Lower leg skin (tissue), 4 donors: ENCODE measurements at regions not wholly inside any gene's neighbourhood (a gene's known extent, or its start where the extent isn't known, plus 50 kb on each side); places are given as distances from the start of the nearest gene placed in this dataset.

Experiments used
- DNase-seq, 2 donors: peaks; one replicate each; pipeline ENCODE4 v3.0.0-alpha.2; 2019; ENCODE audit warnings: low spot score in 2 of 2
- H3K4me3 ChIP-seq: fragments of 200-600 bp; sonication (generic); 2 replicates; pipeline ENCODE4 v1.5.1; 2017; ENCODE audit warnings: mild to moderate bottlenecking, low read depth; ENCODE audit not compliant: poor library complexity, severe bottlenecking
- POLR2A ChIP-seq, 2 donors: fragments of 450-650 bp; IDR thresholded peaks; one replicate each; pipeline ENCODE4 v1.6.1; 2016 to 2017; ENCODE audit warnings: antibody characterized with exemption in 2 of 2, mild to moderate bottlenecking in 1 of 2, moderate library complexity in 1 of 2
- WGBS, 2 donors: methylation state at CpG; one replicate each; pipeline ENCODE4 v1.1.5; 2018; 5-methylcytosine and 5-hydroxymethylcytosine counted together
- intact Hi-C: fragments of 100-400 bp; cut with DNase I; formaldehyde crosslinking; loops from one replicate; pipeline ENCODE4 v1.15.0; 2023; ENCODE audit warnings: low total_unique reads
- TF ChIP-seq, protein P1 (sequence below), 3 donors: fragments of 450-650 bp; IDR thresholded peaks; one replicate each; pipeline ENCODE4 v1.5.1; 2016; ENCODE audit warnings: antibody characterized with exemption in 3 of 3, mild to moderate bottlenecking in 3 of 3, moderate library complexity in 2 of 3

DNA sequence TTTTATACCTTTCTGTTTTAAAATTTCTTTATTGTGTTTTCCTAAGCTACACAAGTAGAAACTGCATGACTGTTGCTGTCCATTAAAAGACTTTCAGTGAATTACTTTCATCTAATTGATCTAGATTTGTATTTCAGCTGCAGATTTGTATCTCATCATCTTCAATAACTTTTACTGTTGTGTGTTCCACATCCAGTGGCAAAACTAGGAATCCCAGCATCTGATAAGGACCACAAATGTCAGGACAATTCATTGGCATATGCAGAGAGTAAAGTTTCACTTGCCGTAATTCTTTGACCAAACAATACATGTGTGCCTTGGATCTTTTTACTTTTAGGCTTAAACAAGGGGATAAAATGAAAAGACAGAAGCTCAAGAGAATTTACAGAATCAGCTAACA, 112.6 kb downstream of the FBXO8 start:
- no peak for TF ChIP-seq POLR2A (IDR thresholded peaks at IDR 0.05)
- TF ChIP-seq, protein P1, sequence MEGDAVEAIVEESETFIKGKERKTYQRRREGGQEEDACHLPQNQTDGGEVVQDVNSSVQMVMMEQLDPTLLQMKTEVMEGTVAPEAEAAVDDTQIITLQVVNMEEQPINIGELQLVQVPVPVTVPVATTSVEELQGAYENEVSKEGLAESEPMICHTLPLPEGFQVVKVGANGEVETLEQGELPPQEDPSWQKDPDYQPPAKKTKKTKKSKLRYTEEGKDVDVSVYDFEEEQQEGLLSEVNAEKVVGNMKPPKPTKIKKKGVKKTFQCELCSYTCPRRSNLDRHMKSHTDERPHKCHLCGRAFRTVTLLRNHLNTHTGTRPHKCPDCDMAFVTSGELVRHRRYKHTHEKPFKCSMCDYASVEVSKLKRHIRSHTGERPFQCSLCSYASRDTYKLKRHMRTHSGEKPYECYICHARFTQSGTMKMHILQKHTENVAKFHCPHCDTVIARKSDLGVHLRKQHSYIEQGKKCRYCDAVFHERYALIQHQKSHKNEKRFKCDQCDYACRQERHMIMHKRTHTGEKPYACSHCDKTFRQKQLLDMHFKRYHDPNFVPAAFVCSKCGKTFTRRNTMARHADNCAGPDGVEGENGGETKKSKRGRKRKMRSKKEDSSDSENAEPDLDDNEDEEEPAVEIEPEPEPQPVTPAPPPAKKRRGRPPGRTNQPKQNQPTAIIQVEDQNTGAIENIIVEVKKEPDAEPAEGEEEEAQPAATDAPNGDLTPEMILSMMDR (IDR thresholded peaks at IDR 0.05): no peak
- H3K4me3 ChIP-seq: no peak overlapping the region
- 87 to 95% methylated on average over 1 of the region's 1 CpG for WGBS, 2 donors
- no peak for DNase-seq
- intact Hi-C loops: no loop called here

DNA sequence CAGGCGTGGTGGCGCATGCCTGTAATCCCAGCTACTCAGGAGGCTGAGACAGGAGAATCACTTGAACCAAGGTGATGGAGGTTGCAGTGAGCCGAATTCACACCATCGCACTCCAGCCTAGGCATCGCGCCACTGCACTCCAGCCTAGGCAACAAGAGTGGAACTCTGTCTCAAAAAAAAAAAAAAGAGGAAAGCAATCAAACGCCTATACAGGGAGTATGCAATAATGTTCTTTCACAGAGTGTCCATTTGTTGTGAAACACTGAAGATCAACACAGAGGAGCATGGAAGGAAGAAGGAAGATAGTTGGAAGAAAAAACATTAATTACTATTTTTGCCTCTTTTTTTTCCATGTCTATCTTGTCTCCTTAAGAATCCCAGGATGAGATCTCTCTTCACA, 113.4 kb downstream of the FBXO8 start:
- intact Hi-C loops: no loop called here
- 97% methylated on average over 7 of the region's 7 CpGs for WGBS, 2 donors
- TF ChIP-seq, protein P1 (IDR thresholded peaks at IDR 0.05): no peak
- TF ChIP-seq POLR2A (IDR thresholded peaks at IDR 0.05): no peak
- DNase-seq: no peak
- no peak overlapping the region for H3K4me3 ChIP-seq

DNA sequence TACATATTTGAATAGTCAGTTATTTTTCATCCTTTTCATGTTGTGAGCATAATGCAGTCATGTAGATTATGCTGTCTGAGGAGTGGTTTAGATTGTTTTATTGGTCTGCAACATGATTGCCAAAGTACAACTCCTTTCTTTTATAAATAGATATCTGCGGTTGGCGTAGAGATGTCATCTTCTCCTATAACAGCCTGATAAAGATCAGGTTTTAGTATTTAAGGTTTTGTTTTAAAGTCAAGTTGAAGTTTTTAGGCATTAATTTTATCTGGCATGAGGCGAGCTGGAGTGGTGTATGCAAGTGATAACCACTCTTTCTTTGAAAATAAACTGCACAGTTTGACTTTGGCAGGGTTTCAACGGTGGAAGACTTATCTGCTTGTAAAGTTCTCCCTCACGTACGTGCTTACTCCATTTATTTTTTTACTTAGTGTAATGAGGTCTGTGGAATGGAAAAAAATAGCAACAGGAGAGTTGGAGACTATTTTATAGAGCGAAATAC, 126.3 kb downstream of the FBXO8 start:
- no peak overlapping the region for H3K4me3 ChIP-seq
- no peak for TF ChIP-seq POLR2A (IDR thresholded peaks at IDR 0.05)
- TF ChIP-seq, protein P1 (IDR thresholded peaks at IDR 0.05): no peak
- intact Hi-C loops: no loop called here
- DNase-seq: no peak
- 40 to 42% methylated on average over 7 of the region's 7 CpGs for WGBS, 2 donors

DNA sequence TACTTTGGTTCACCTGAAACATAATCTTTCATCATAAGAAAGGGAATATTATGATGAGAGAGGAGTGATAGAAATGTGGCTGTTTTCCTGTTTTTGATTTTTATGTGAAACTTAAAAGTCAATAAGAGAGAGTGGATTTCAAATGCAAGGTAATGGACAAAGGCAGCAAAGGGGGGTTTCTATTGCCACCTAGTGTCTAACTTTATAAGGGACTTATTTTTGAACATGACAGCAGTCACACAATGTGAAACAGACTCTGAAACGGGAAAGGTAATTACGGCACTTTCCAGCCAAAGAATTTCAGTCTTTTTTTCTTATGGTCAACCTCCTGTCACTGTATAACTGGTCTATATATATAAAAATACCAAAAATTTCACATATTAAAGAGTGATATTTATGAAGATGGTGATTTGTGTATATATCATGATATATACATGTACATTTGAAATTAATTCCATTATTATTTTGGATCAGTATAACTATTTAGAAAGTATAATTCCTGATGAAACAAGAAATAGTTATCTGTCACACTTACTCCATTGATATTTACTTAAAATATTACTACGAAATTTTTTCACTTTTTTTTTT, 127.1 kb downstream of the FBXO8 start:
- 17 to 27% methylated on average over 3 of the region's 3 CpGs for WGBS, 2 donors
- no peak for DNase-seq
- H3K4me3 ChIP-seq: no peak overlapping the region
- TF ChIP-seq, protein P1 (IDR thresholded peaks at IDR 0.05): no peak
- TF ChIP-seq POLR2A (IDR thresholded peaks at IDR 0.05): no peak
- intact Hi-C loops: no loop called here

DNA sequence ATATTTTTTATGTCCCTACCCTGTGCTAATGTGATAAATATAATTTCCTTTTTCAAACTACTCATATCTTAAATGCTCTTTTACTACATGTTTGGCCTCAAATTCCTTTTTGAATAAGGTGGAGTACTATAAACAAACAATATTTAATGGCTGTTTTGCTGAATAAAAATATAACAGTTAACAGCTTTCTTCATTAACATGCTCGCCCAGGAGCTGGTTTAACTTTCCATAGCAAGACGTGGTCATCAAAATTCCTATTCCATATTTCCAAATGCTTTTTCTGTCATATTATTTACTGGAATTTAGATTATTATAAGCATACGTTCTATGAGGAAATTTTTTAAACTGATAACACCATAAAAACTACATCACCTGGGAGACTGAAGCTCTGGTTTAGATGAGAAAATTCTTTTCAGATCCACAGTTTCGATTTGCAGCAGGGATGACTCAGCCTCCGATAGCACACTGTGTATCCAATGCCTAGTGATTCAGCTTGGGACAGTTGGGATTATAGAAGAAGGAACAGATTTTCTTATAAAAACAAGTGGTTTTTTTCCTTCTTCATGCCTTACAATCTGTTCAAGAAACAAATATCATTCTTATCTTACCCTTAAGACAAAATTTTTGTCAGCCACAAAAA, 129.1 kb downstream of the FBXO8 start:
- no peak for TF ChIP-seq POLR2A (IDR thresholded peaks at IDR 0.05)
- intact Hi-C loops: no loop called here
- H3K4me3 ChIP-seq: no peak overlapping the region
- DNase-seq: no peak
- WGBS, 2 donors: 36 to 42% methylated on average over 5 of the region's 5 CpGs

DNA sequence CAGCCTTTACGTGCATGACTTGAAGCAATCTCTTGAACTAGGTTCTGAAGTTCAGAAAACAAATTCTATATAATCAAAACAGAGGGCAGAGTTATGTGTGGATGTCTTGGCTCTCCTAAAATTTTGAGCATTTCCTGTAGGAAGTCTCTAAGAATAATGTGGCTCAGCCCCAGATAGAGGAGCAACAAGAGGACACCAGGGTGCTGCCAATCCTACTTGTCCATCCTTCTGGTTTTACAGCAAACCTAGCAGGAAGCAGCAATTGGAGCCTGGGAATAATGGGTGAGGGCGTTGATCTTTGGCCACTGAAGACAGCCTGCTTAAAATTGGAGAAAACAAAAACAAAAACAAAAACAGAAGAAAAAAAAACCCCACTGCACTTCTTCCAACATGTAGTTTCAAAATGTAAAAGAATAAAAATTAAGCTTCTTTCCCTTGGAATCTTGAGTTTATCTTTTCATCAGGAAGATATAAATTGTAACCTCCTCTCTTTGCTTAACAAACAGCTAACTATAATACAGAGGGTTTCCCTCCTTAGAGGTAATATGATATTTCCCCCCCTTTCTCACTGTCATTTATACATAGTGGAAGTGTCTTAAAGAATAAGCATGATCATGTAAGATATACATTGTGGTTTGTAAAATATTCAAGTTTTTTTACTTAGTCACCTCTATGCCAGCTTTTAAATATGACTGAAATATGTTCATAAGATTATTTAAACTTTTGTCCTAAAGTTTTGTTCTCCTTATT, 130.6 kb downstream of the FBXO8 start:
- DNase-seq: no peak
- TF ChIP-seq, protein P1 (IDR thresholded peaks at IDR 0.05): no peak
- no peak for TF ChIP-seq POLR2A (IDR thresholded peaks at IDR 0.05)
- intact Hi-C loops: no loop called here
- 53 to 65% methylated on average over 2 of the region's 2 CpGs for WGBS, 2 donors
- H3K4me3 ChIP-seq: no peak overlapping the region
